ENCODE measurements at regions not wholly inside any gene's neighbourhood (a gene's known extent, or its start where the extent isn't known, plus 50 kb on each side); places are given as distances from the start of the nearest gene placed in this dataset.
"Not testable (repeated sequence)": the region's sequence is repeated elsewhere in the genome, so short reads cannot be mapped to it uniquely, and the experiment has no call there.

DNA sequence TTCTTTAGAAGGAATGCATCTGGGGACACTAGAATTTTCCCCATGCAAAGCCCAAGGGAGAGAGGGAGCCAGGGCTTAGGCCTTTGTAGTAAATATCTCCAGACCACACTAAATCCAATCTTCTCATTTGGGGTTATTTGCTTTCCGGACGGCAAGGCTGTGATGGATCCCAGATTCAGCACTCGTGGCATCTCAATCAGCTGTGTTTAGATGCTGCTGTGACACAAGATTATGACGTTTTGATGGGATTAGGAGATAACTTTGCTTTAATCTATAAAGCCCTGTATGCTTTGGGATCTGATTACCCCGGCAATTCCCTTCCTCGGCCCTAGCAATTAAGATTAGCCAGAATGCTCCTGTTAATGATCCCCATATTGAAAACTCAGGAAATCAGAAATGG lies 686.7 kb upstream of the TBX3 start:
- Histone ChIP-seq H3K4me2 (no peak overlapping the region), H2AFZ (no peak overlapping the region), H3K9me3 (ENCODE audit: low read depth) (no peaks in the 10 kb centered on the region), H3K79me2 (no peaks in the 10 kb centered on the region), H3K4me3 (no peak overlapping the region), H3K4me1 (ENCODE audit: insufficient read depth) (peaks cover 10% of the 10 kb centered on the region), H4K20me1 (ENCODE audit: insufficient read depth, poor library complexity, severe bottlenecking) (no peaks in the 10 kb centered on the region), H3K9me2 (replicated peaks; ENCODE audit: insufficient read depth) (no peaks in the 10 kb centered on the region), H3K36me3 (replicated peaks; ENCODE audit: insufficient read depth, low read depth) (no peaks in the 10 kb centered on the region), H3K27ac (peak overlapping the region; percentile 19), H3K27me3 (no peaks in the 10 kb centered on the region)
- TF ChIP-seq, protein P1, sequence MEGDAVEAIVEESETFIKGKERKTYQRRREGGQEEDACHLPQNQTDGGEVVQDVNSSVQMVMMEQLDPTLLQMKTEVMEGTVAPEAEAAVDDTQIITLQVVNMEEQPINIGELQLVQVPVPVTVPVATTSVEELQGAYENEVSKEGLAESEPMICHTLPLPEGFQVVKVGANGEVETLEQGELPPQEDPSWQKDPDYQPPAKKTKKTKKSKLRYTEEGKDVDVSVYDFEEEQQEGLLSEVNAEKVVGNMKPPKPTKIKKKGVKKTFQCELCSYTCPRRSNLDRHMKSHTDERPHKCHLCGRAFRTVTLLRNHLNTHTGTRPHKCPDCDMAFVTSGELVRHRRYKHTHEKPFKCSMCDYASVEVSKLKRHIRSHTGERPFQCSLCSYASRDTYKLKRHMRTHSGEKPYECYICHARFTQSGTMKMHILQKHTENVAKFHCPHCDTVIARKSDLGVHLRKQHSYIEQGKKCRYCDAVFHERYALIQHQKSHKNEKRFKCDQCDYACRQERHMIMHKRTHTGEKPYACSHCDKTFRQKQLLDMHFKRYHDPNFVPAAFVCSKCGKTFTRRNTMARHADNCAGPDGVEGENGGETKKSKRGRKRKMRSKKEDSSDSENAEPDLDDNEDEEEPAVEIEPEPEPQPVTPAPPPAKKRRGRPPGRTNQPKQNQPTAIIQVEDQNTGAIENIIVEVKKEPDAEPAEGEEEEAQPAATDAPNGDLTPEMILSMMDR (IDR thresholded peaks at IDR 0.05; ENCODE audit: poor library complexity): no peak
- TF ChIP-seq EZH2 (IDR thresholded peaks at IDR 0.05; ENCODE audit: borderline replicate concordance): no peak
- TF ChIP-seq EZH2phosphoT487 (IDR thresholded peaks at IDR 0.05; ENCODE audit: low read depth, severe bottlenecking, unreplicated experiment): no peak
- 33% methylated on average over 6 of the region's 6 CpGs for WGBS (ENCODE audit: low lambda C conversion rate, missing lambda C conversion rate)
- DNase-seq (ENCODE audit: low spot score): no peak

GRCh38 chr12:115370207-115370606 lies 686.2 kb upstream of the TBX3 start:
- DNase-seq (ENCODE audit: low spot score): no peak
- 75% methylated on average over 3 of the region's 3 CpGs for WGBS (ENCODE audit: low lambda C conversion rate, missing lambda C conversion rate)
- H3K36me3 ChIP-seq (replicated peaks; ENCODE audit: insufficient read depth, low read depth): no peaks in the 10 kb centered on the region

DNA sequence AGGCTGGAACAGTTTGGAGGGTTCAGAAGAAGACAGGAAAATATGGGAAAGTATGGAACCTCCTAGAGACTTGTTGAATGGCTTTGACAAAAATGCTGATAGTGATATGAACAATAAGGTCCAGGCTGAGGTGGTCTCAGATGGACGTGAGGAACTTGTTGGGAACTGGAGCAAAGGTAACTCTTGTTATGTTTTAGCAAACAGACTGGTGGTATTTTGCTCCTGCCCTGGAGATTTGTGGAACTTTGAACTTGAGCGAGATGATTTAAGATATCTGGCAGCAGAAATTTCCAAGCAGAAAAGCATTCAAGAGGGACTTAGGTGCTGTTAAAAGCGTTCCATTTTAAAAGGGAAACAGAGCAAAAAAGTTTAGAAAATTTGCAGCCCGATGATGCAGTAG lies 682.3 kb upstream of the TBX3 start:
- not testable (repeated sequence) for H3K4me2 ChIP-seq; H4K20me1 ChIP-seq (ENCODE audit: insufficient read depth, poor library complexity, severe bottlenecking); H3K9me3 ChIP-seq (ENCODE audit: low read depth); H2AFZ ChIP-seq; H3K9me2 ChIP-seq (replicated peaks; ENCODE audit: insufficient read depth); H3K79me2 ChIP-seq; H3K27ac ChIP-seq; H3K36me3 ChIP-seq (replicated peaks; ENCODE audit: insufficient read depth, low read depth); H3K4me1 ChIP-seq (ENCODE audit: insufficient read depth); DNase-seq (ENCODE audit: low spot score); H3K4me3 ChIP-seq; H3K27me3 ChIP-seq
- WGBS (ENCODE audit: low lambda C conversion rate, missing lambda C conversion rate): 78% methylated on average over 4 of the region's 4 CpGs

More at GRCh38 chr12:115370207-115370606, 686.2 kb upstream of the TBX3 start:
- no peak for TF ChIP-seq EZH2 (IDR thresholded peaks at IDR 0.05; ENCODE audit: borderline replicate concordance)
- TF ChIP-seq EZH2phosphoT487 (IDR thresholded peaks at IDR 0.05; ENCODE audit: low read depth, severe bottlenecking, unreplicated experiment): no peak
- TF ChIP-seq, protein P1 (IDR thresholded peaks at IDR 0.05; ENCODE audit: poor library complexity): no peak
- Histone ChIP-seq H3K27me3 (no peaks in the 10 kb centered on the region), H4K20me1 (ENCODE audit: insufficient read depth, poor library complexity, severe bottlenecking) (no peaks in the 10 kb centered on the region), H3K4me2 (no peak overlapping the region), H3K27ac (no peak overlapping the region), H3K4me3 (no peak overlapping the region), H3K4me1 (ENCODE audit: insufficient read depth) (peaks cover 6% of the 10 kb centered on the region), H3K9me2 (replicated peaks; ENCODE audit: insufficient read depth) (no peaks in the 10 kb centered on the region), H3K9me3 (ENCODE audit: low read depth) (no peaks in the 10 kb centered on the region), H3K79me2 (no peaks in the 10 kb centered on the region), H2AFZ (no peak overlapping the region)

GRCh38 chr12:115365765-115366164 lies 681.8 kb upstream of the TBX3 start:
- H3K9me3 ChIP-seq (ENCODE audit: low read depth); H3K79me2 ChIP-seq; H4K20me1 ChIP-seq (ENCODE audit: insufficient read depth, poor library complexity, severe bottlenecking); H3K4me3 ChIP-seq; H2AFZ ChIP-seq; H3K9me2 ChIP-seq (replicated peaks; ENCODE audit: insufficient read depth); H3K4me2 ChIP-seq; DNase-seq (ENCODE audit: low spot score); H3K27ac ChIP-seq; H3K27me3 ChIP-seq; H3K4me1 ChIP-seq (ENCODE audit: insufficient read depth); H3K36me3 ChIP-seq (replicated peaks; ENCODE audit: insufficient read depth, low read depth): not testable (repeated sequence)
- 97% methylated on average over 4 of the region's 4 CpGs for WGBS (ENCODE audit: low lambda C conversion rate, missing lambda C conversion rate)

- H4K20me1 ChIP-seq (ENCODE audit: insufficient read depth, poor library complexity, severe bottlenecking): no peaks in the 10 kb centered on the region
- H3K4me1 ChIP-seq (ENCODE audit: insufficient read depth): no peaks in the 10 kb centered on the region
- H2AFZ ChIP-seq: no peak overlapping the region
- H3K27ac ChIP-seq: no peak overlapping the region
- no peaks in the 10 kb centered on the region for H3K27me3 ChIP-seq
- no peak for DNase-seq (ENCODE audit: low spot score)
- TF ChIP-seq EZH2phosphoT487 (IDR thresholded peaks at IDR 0.05; ENCODE audit: low read depth, severe bottlenecking, unreplicated experiment) (no peak), EZH2 (IDR thresholded peaks at IDR 0.05; ENCODE audit: borderline replicate concordance) (no peak)
- TF ChIP-seq, protein P1 (IDR thresholded peaks at IDR 0.05; ENCODE audit: poor library complexity): no peak
- 60% methylated on average over 3 of the region's 3 CpGs for WGBS (ENCODE audit: low lambda C conversion rate, missing lambda C conversion rate)
- H3K79me2 ChIP-seq: no peaks in the 10 kb centered on the region
- H3K9me3 ChIP-seq (ENCODE audit: low read depth): no peaks in the 10 kb centered on the region
- H3K9me2 ChIP-seq (replicated peaks; ENCODE audit: insufficient read depth): no peaks in the 10 kb centered on the region
- no peaks in the 10 kb centered on the region for H3K36me3 ChIP-seq (replicated peaks; ENCODE audit: insufficient read depth, low read depth)
- no peak overlapping the region for H3K4me2 ChIP-seq
- no peak overlapping the region for H3K4me3 ChIP-seq
Observed at GRCh38 chr12:115364921-115365320, 680.9 kb upstream of the TBX3 start.

Measured in hepatocyte (in vitro differentiated cells).